ENCODE measurements at regions not wholly inside any gene's neighbourhood (a gene's known extent, or its start where the extent isn't known, plus 50 kb on each side); places are given as distances from the start of the nearest gene placed in this dataset.

GRCh38 chr7:3214090-3214413 lies 87.0 kb upstream of the SDK1 start:
- Mint-ChIP-seq H3K27ac (no peak overlapping the region), H3K4me1 (peaks cover 8% of the 10 kb centered on the region)

GRCh38 chr7:3215624-3216585 lies 85.1 kb upstream of the SDK1 start:
- DNase-seq (no peak), ATAC-seq (no peak)
- no peak overlapping the region for H3K27ac Mint-ChIP-seq
- H3K36me3 Mint-ChIP-seq (ENCODE audit: low read depth), result no peaks in the 10 kb centered on the region
- H3K4me1 Mint-ChIP-seq, result peaks cover 8% of the 10 kb centered on the region
- H3K4me3 Mint-ChIP-seq, result no peak overlapping the region
- peaks cover 46% of the 10 kb centered on the region for H3K27me3 Mint-ChIP-seq
- H3K9me3 ChIP-seq (ENCODE audit: control insufficient read depth, low read length, poor library complexity, severe bottlenecking), result no peaks in the 10 kb centered on the region

More at GRCh38 chr7:3214090-3214413, 87.0 kb upstream of the SDK1 start:
- Mint-ChIP-seq H3K4me3 (no peak overlapping the region), H3K36me3 (ENCODE audit: low read depth) (no peaks in the 10 kb centered on the region), H3K27me3 (peaks cover 36% of the 10 kb centered on the region)
- no peaks in the 10 kb centered on the region for H3K9me3 ChIP-seq (ENCODE audit: control insufficient read depth, low read length, poor library complexity, severe bottlenecking)
- ATAC-seq, result no peak
- DNase-seq, result no peak

GRCh38 chr7:3217166-3217565 lies 83.9 kb upstream of the SDK1 start:
- peaks cover 8% of the 10 kb centered on the region for H3K4me1 Mint-ChIP-seq
- H3K9me3 ChIP-seq (ENCODE audit: control insufficient read depth, low read length, poor library complexity, severe bottlenecking), result no peaks in the 10 kb centered on the region
- DNase-seq (no peak), ATAC-seq (no peak)
- H3K27me3 Mint-ChIP-seq, result peaks cover 50% of the 10 kb centered on the region
- no peak overlapping the region for H3K4me3 Mint-ChIP-seq
- H3K36me3 Mint-ChIP-seq (ENCODE audit: low read depth), result no peaks in the 10 kb centered on the region
- H3K27ac Mint-ChIP-seq, result no peak overlapping the region

- Mint-ChIP-seq H3K36me3 (ENCODE audit: low read depth) (no peaks in the 10 kb centered on the region), H3K27ac (no peak overlapping the region), H3K27me3 (peaks cover 53% of the 10 kb centered on the region), H3K4me1 (peaks cover 6% of the 10 kb centered on the region), H3K4me3 (no peak overlapping the region)
- ATAC-seq (no peak), DNase-seq (no peak)
- H3K9me3 ChIP-seq (ENCODE audit: control insufficient read depth, low read length, poor library complexity, severe bottlenecking), result no peaks in the 10 kb centered on the region
Observed at GRCh38 chr7:3218411-3219225, 82.4 kb upstream of the SDK1 start.

- H3K9me3 ChIP-seq (ENCODE audit: control insufficient read depth, low read length, poor library complexity, severe bottlenecking), result no peaks in the 10 kb centered on the region
- no peak overlapping the region for H3K27ac Mint-ChIP-seq
- no peaks in the 10 kb centered on the region for H3K36me3 Mint-ChIP-seq (ENCODE audit: low read depth)
- no peak overlapping the region for H3K4me3 Mint-ChIP-seq
- H3K4me1 Mint-ChIP-seq, result peaks cover 2% of the 10 kb centered on the region
- ATAC-seq, result no peak
- no peaks in the 10 kb centered on the region for H3K27me3 Mint-ChIP-seq
- DNase-seq, result no peak
Observed at GRCh38 chr7:3229904-3230470, 71.1 kb upstream of the SDK1 start.

GRCh38 chr7:3230908-3231307 lies 70.1 kb upstream of the SDK1 start:
- Mint-ChIP-seq H3K27ac (no peak overlapping the region), H3K4me1 (peaks cover 2% of the 10 kb centered on the region), H3K27me3 (no peaks in the 10 kb centered on the region), H3K36me3 (ENCODE audit: low read depth) (peaks cover 3% of the 10 kb centered on the region), H3K4me3 (no peak overlapping the region)
- DNase-seq, result no peak
- no peak for ATAC-seq
- H3K9me3 ChIP-seq (ENCODE audit: control insufficient read depth, low read length, poor library complexity, severe bottlenecking), result no peaks in the 10 kb centered on the region

GRCh38 chr7:3232228-3232627 lies 68.8 kb upstream of the SDK1 start:
- Mint-ChIP-seq H3K36me3 (ENCODE audit: low read depth) (peaks cover 3% of the 10 kb centered on the region), H3K4me3 (no peak overlapping the region), H3K27ac (no peak overlapping the region), H3K4me1 (peaks cover 2% of the 10 kb centered on the region), H3K27me3 (no peaks in the 10 kb centered on the region)
- DNase-seq, result no peak
- no peak for ATAC-seq
- H3K9me3 ChIP-seq (ENCODE audit: control insufficient read depth, low read length, poor library complexity, severe bottlenecking), result no peaks in the 10 kb centered on the region

GRCh38 chr7:3233301-3233700 lies 67.8 kb upstream of the SDK1 start:
- no peaks in the 10 kb centered on the region for H3K27me3 Mint-ChIP-seq
- H3K36me3 Mint-ChIP-seq (ENCODE audit: low read depth), result peaks cover 3% of the 10 kb centered on the region
- H3K27ac Mint-ChIP-seq, result no peak overlapping the region
- ATAC-seq (no peak), DNase-seq (no peak)
- H3K9me3 ChIP-seq (ENCODE audit: control insufficient read depth, low read length, poor library complexity, severe bottlenecking), result no peaks in the 10 kb centered on the region
- H3K4me1 Mint-ChIP-seq, result no peaks in the 10 kb centered on the region
- no peak overlapping the region for H3K4me3 Mint-ChIP-seq

- no peaks in the 10 kb centered on the region for H3K4me1 Mint-ChIP-seq
- no peaks in the 10 kb centered on the region for H3K27me3 Mint-ChIP-seq
- no peak for ATAC-seq
- no peaks in the 10 kb centered on the region for H3K9me3 ChIP-seq (ENCODE audit: control insufficient read depth, low read length, poor library complexity, severe bottlenecking)
- no peak overlapping the region for H3K27ac Mint-ChIP-seq
- peaks cover 3% of the 10 kb centered on the region for H3K36me3 Mint-ChIP-seq (ENCODE audit: low read depth)
- DNase-seq, result no peak
- no peak overlapping the region for H3K4me3 Mint-ChIP-seq
Observed at GRCh38 chr7:3234051-3234450, 67.0 kb upstream of the SDK1 start.

- DNase-seq (no peak), ATAC-seq (no peak)
- H3K9me3 ChIP-seq (ENCODE audit: control insufficient read depth, low read length, poor library complexity, severe bottlenecking), result no peaks in the 10 kb centered on the region
- H3K4me3 Mint-ChIP-seq, result no peak overlapping the region
- no peaks in the 10 kb centered on the region for H3K27me3 Mint-ChIP-seq
- no peak overlapping the region for H3K27ac Mint-ChIP-seq
- no peaks in the 10 kb centered on the region for H3K4me1 Mint-ChIP-seq
- peaks cover 3% of the 10 kb centered on the region for H3K36me3 Mint-ChIP-seq (ENCODE audit: low read depth)
Observed at GRCh38 chr7:3234851-3235250, 66.2 kb upstream of the SDK1 start.

GRCh38 chr7:3235322-3235721 lies 65.7 kb upstream of the SDK1 start:
- Mint-ChIP-seq H3K27ac (no peak overlapping the region), H3K27me3 (no peaks in the 10 kb centered on the region), H3K36me3 (ENCODE audit: low read depth) (peaks cover 3% of the 10 kb centered on the region), H3K4me3 (no peak overlapping the region), H3K4me1 (no peaks in the 10 kb centered on the region)
- no peak for ATAC-seq
- DNase-seq, result no peak
- no peaks in the 10 kb centered on the region for H3K9me3 ChIP-seq (ENCODE audit: control insufficient read depth, low read length, poor library complexity, severe bottlenecking)

GRCh38 chr7:3236268-3236667 lies 64.8 kb upstream of the SDK1 start:
- Mint-ChIP-seq H3K27ac (no peak overlapping the region), H3K36me3 (ENCODE audit: low read depth) (peaks cover 3% of the 10 kb centered on the region)

GRCh38 chr7:3238525-3239210 lies 62.4 kb upstream of the SDK1 start:
- DNase-seq, result no peak
- Mint-ChIP-seq H3K4me1 (peaks cover 3% of the 10 kb centered on the region), H3K36me3 (ENCODE audit: low read depth) (peaks cover 3% of the 10 kb centered on the region), H3K4me3 (no peak overlapping the region), H3K27ac (no peak overlapping the region), H3K27me3 (peaks cover 21% of the 10 kb centered on the region)
- no peaks in the 10 kb centered on the region for H3K9me3 ChIP-seq (ENCODE audit: control insufficient read depth, low read length, poor library complexity, severe bottlenecking)
- ATAC-seq, result no peak

More at GRCh38 chr7:3236268-3236667, 64.8 kb upstream of the SDK1 start:
- no peak overlapping the region for H3K4me3 Mint-ChIP-seq
- no peak for DNase-seq
- H3K27me3 Mint-ChIP-seq, result peaks cover 7% of the 10 kb centered on the region
- no peak for ATAC-seq
- H3K9me3 ChIP-seq (ENCODE audit: control insufficient read depth, low read length, poor library complexity, severe bottlenecking), result no peaks in the 10 kb centered on the region
- peaks cover 3% of the 10 kb centered on the region for H3K4me1 Mint-ChIP-seq

Data from T-helper 17 cell (primary cell).